ENCODE measurements at regions not wholly inside any gene's neighbourhood (a gene's known extent, or its start where the extent isn't known, plus 50 kb on each side); places are given as distances from the start of the nearest gene placed in this dataset.

- no peak overlapping the region for H3K9ac ChIP-seq (replicated peaks in 1 of 4; ENCODE audit: extremely low read depth in 1 of 4, low read depth in 3 of 4, low read length in 3 of 4)
- no peak overlapping the region for H3K56ac ChIP-seq (replicated peaks; ENCODE audit: insufficient read length, low read depth, low read length)
- no peak overlapping the region for H3K23ac ChIP-seq (ENCODE audit: insufficient read length)
- FAIRE-seq (peak; percentile 45), DNase-seq (ENCODE audit: low read depth in 1 of 2, low spot score in 2 of 2) (peak in 1 of 2 experiments; percentile 15)
- H3K4me2 ChIP-seq (ENCODE audit: insufficient read depth in 1 of 2, low read depth in 2 of 2, low read length in 2 of 2) = no peak overlapping the region
- no peak overlapping the region for H4K5ac ChIP-seq (ENCODE audit: insufficient read length, low read depth, low read length)
- no peaks in the 10 kb centered on the region for H3K4me1 ChIP-seq (replicated peaks in 1 of 4; ENCODE audit: control insufficient read depth in 3 of 4, insufficient read depth in 4 of 4, low read length in 3 of 4)
- H2AFZ ChIP-seq (ENCODE audit: low read length) = no peak overlapping the region
- ChIA-PET POLR2A (ENCODE audit: partially characterized antibody) (no interaction called here), CTCF (ENCODE audit: partially characterized antibody) (interaction anchor here (0.5 to 1.9 kb wide), 2 partner anchors 10 to 425 kb away, joined by 3 to 9 read pairs; no protein-coding TSS in a partner anchor)
- H3K4ac ChIP-seq (replicated peaks; ENCODE audit: insufficient read length, low read depth, low read length) = no peak overlapping the region
- H3K9me3 ChIP-seq (ENCODE audit: insufficient read depth in 2 of 2, low read depth in 1 of 2, low read length in 1 of 2) = no peaks in the 10 kb centered on the region
- no peak overlapping the region for H3K18ac ChIP-seq (ENCODE audit: extremely low read depth, low read length)
- H2BK5ac ChIP-seq (ENCODE audit: low read depth, low read length) = no peak overlapping the region
- H3K27me3 ChIP-seq (replicated peaks in 1 of 4; ENCODE audit: control insufficient read depth in 3 of 4, extremely low read depth in 1 of 4, insufficient read depth in 3 of 4, low read length in 3 of 4) = no peaks in the 10 kb centered on the region
- H2BK120ac ChIP-seq (replicated peaks; ENCODE audit: low read depth, low read length) = no peak overlapping the region
- no peak overlapping the region for H2BK12ac ChIP-seq (ENCODE audit: low read depth, low read length)
- WGBS, 2 experiments (ENCODE audit: extremely low coverage in 1 of 2, insufficient coverage in 1 of 2, insufficient read length in 1 of 2, insufficient replicate concordance in 2 of 2, low coverage in 1 of 2, low lambda C conversion rate in 2 of 2, missing lambda C conversion rate in 1 of 2) = 64% methylated on average over 2 of the region's 2 CpGs; no CpG with 5 or more reads in 1 of the 2 experiments
- H3K4me3 ChIP-seq (ENCODE audit: extremely low read depth in 1 of 4, insufficient read depth in 2 of 4, low read depth in 3 of 4, low read length in 4 of 4) = no peak overlapping the region
- no peak overlapping the region for H4K8ac ChIP-seq (ENCODE audit: extremely low read depth, insufficient read depth, low read length)
- H2BK20ac ChIP-seq (ENCODE audit: low read length) = no peak overlapping the region
- H3K36me3 ChIP-seq (ENCODE audit: control insufficient read depth in 2 of 4, insufficient read depth in 4 of 4, low read length in 3 of 4) = no peaks in the 10 kb centered on the region
- no peak overlapping the region for H3K14ac ChIP-seq (ENCODE audit: insufficient read length)
- no peak overlapping the region for H2AK5ac ChIP-seq (ENCODE audit: low read depth, low read length)
- H2BK15ac ChIP-seq (ENCODE audit: low read length) = no peak overlapping the region
- no peaks in the 10 kb centered on the region for H4K20me1 ChIP-seq (replicated peaks in 1 of 2; ENCODE audit: control insufficient read depth in 1 of 2, insufficient read depth in 2 of 2, low read length in 2 of 2)
- H3K79me1 ChIP-seq (ENCODE audit: low read depth, low read length) = no peaks in the 10 kb centered on the region
- no peaks in the 10 kb centered on the region for H3K79me2 ChIP-seq (ENCODE audit: control insufficient read depth in 1 of 2, insufficient read depth in 2 of 2, low read length in 2 of 2)
- no peaks in the 10 kb centered on the region for H3K23me2 ChIP-seq (ENCODE audit: low read depth, low read length)
- H4K91ac ChIP-seq (replicated peaks; ENCODE audit: insufficient read length, low read length) = no peak overlapping the region
- no peak overlapping the region for H3K27ac ChIP-seq (ENCODE audit: low read depth, low read length)
- TF ChIP-seq EZH2 (IDR thresholded peaks at IDR 0.05; ENCODE audit: low read depth, low read length, severe bottlenecking) = no peak
- no peak for TF ChIP-seq E2F6 (IDR thresholded peaks at IDR 0.05)
- TF ChIP-seq SP1 (IDR thresholded peaks at IDR 0.05; ENCODE audit: low read depth, low read length) = no peak
- TF ChIP-seq SP2 (IDR thresholded peaks at IDR 0.05; ENCODE audit: low read length) = no peak
- TF ChIP-seq CTCF (IDR thresholded peaks at IDR 0.05; ENCODE audit: control extremely low read depth in 1 of 3, insufficient read depth in 1 of 3, low read depth in 1 of 3, low read length in 3 of 3) = peak; percentile 18 to 43 (median 40)
- no peak for TF ChIP-seq POLR2AphosphoS5 (IDR thresholded peaks at IDR 0.05; ENCODE audit: low read depth, low read length)
- no peak for TF ChIP-seq ATF2 (IDR thresholded peaks at IDR 0.05; ENCODE audit: low read length)
- TF ChIP-seq SIX5 (IDR thresholded peaks at IDR 0.05; ENCODE audit: low read depth, low read length) = no peak
- TF ChIP-seq RAD21 (IDR thresholded peaks at IDR 0.05 in 1 of 2, conservative IDR thresholded peaks at IDR 0.05 in 1 of 2; ENCODE audit: low read depth in 2 of 2, low read length in 2 of 2) = peak; percentile 57 to 70
Measured at GRCh38 chr4:60744767-60745166, 455.4 kb upstream of the ADGRL3 start.
